GM19035 (cell line): ENCODE measurements at regions not wholly inside any gene's neighbourhood (a gene's known extent, or its start where the extent isn't known, plus 50 kb on each side); places are given as distances from the start of the nearest gene placed in this dataset.

Experiments
- ATAC-seq: cut with Tn5 transposase; IDR thresholded peaks from one replicate; pipeline ENCODE4 v1.9.1; 2021; ENCODE audit not compliant: unreplicated experiment

- no peak for ATAC-seq
Measured at GRCh38 chr13:69579351-69579750, 528.3 kb upstream of the ATXN8OS start.

DNA sequence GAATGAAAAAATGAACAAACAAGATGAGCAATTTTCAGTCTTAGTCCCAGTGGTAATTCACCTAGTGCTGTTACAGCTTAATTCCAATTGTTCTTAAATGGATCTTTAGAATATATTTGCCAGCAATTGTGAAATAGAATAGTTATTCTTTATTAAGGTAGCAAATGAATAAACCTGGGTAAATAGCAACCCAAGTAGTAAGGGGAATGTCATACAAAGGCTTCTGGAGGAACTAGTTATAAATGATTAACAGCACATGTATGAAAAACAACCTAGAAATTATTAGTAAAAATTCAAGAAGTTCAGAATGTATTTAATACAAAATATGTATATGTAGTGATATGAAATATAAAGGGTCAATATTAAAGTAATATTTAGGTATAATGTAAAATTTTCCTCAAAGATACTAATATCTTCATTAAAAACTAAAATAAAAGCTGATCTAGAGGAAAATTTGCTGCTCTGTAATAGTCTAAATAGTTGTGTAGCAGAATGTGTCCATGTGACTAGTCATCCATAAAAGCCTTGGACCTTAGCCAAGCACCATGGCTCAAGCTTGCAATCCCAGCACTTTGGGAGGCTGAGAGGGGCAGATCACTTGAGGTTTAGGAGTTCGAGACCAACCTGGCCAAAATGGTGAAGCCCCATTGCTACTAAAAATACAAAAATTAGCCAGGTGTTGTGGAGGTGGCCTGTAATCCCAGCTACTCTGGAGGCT lies 535.9 kb upstream of the ATXN8OS start:
- ATAC-seq = no peak

DNA sequence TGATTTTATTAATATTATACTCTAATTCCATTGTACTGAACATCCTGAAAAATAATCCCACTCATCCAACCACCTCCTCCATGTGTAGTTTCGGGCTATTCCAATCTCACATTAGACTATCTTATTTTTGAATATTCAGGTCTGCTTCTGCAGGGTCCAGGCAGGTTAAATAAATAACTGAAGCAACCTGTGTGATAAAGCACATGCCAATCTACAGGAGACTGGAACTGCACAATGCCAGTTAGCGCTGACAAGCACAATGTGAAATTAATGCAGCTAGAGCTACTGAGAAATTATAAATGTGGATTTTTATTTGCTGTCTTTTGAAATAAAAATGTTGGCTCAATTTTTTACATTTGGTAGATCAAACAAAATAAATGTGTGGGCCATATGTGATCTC lies 540.1 kb upstream of the ATXN8OS start:
- no peak for ATAC-seq

- no peak for ATAC-seq
Measured at GRCh38 chr13:69566104-69566716, 541.4 kb upstream of the ATXN8OS start.

DNA sequence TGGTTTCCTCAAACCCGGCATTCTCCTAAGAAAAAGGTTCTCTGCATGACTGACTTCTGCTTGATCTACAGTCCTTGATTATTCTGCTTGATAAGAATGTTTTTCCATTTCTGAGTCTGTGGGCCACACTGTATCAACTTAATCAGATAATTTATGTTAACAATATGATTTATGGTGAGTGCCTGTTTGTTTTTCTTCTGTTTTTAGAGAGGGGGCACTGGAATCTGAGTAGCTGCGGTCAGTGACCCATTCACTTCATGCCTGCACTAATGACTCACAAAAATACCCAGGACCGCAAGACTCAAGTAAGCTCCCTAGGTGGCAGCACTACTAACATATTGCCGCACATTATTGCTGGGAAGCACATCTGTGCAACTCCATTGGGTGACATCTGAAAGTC lies 542.3 kb upstream of the ATXN8OS start:
- peak; percentile 94 for ATAC-seq

- no peak for ATAC-seq
Measured at GRCh38 chr13:69556540-69557196, 551.0 kb upstream of the ATXN8OS start.

- no peak for ATAC-seq
Measured at GRCh38 chr13:69553976-69554375, 553.6 kb upstream of the ATXN8OS start.

DNA sequence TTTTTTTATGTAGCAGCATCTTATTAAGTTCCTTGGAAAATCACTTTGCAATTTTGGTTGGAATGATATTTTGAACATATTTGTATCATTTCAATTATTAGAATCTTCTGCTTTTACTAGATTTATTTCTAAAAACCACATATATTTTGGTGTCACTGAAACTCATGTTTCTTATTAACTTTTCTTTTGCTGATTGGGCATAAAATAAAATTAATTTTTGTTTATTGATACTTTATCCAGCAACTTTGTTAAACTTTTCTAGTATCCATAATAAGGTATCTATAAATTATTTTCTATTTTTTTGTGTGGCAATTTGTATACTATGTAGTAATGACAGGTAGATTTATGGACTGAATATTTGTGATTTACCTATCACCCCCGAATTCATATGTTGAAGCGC lies 556.4 kb upstream of the ATXN8OS start:
- no peak for ATAC-seq

DNA sequence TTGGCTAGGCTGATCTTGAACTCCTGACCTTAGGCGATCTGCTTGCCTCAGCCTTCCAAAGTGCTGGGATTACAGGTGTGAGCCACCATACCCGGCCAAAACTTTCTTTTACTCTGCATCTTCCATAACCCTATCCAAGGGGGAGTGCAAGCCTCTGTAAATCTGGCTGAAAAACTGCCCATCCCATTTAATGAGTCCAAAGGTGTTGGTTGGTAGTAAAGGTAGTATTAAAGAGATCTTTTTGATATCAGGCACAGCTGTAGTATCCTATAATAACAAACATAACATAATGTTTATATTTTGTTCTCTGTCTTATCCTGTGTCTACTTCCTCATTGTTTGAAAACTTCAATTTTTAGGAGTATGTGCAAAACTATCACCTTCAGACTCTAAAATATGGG lies 559.8 kb upstream of the ATXN8OS start:
- ATAC-seq = no peak

GRCh38 chr13:69545551-69545950 lies 562.1 kb upstream of the ATXN8OS start:
- ATAC-seq = no peak

- no peak for ATAC-seq
Measured at GRCh38 chr13:69524459-69525150, 583.0 kb upstream of the ATXN8OS start.

GRCh38 chr13:69496981-69497380 lies 610.6 kb upstream of the ATXN8OS start:
- no peak for ATAC-seq

GRCh38 chr13:69495096-69495495 lies 612.5 kb upstream of the ATXN8OS start:
- no peak for ATAC-seq

DNA sequence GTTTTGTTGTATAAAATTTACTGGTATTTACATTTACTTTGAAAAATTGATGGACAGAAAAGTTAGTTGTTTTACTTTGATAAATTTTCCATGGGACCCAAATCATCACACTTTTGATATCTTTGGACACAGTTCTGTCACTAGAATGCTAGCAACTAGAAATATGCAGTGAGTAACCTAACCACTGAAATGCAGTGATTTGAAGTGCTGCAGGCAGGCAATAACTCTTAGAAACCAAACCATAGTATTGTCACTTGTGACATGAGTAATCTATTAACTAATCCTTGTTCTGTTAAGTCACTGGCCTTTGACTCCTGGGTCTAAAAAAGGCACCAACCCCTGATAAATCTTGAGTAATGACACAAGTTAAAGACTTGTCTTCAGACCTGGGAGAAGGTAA lies 620.0 kb upstream of the ATXN8OS start:
- ATAC-seq = no peak

DNA sequence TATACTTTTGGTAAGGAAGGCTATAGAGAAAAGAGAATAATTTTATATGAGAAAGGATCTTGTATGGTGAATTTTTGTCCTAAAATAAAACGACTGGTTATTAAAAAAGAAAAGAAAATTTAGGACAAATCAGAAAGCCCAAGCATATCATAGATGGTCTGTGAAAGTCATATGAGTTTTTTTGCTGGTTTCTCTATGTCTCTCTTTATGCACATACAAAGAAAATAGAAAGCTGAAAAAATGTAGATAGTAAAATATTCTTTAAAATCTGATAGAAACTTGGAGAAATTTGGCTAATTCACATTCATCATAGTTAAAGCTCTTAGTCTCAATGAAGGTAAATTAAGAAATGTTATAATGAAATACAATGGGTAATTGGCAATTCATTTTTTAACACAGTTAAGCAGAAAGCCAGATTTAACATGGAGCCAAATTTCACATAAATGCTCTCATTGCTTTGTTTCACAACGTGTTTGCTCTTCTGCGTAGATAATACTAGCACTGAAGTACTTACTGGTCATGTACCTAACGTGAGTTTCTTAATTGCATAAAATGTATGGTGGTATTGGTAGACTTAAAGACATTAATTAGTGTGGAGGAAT lies 621.5 kb upstream of the ATXN8OS start:
- no peak for ATAC-seq

DNA sequence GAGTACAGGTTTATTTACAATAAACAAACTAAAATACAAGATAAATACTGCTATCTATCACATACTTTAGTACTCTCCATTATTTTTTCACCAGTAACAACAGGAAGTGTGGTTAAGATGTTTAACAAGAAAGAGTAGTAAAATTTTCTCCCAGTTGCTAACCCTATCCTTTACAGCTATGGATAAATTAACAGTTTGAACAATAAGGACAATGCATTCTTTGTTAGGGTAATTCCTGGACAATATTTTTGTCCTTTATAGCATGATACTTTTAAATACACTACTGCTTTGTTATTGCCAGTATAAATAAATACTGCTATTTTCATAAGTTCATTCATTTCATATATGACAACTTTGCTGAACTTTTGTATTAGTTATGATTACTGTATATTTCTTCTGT lies 630.2 kb upstream of the ATXN8OS start:
- no peak for ATAC-seq

DNA sequence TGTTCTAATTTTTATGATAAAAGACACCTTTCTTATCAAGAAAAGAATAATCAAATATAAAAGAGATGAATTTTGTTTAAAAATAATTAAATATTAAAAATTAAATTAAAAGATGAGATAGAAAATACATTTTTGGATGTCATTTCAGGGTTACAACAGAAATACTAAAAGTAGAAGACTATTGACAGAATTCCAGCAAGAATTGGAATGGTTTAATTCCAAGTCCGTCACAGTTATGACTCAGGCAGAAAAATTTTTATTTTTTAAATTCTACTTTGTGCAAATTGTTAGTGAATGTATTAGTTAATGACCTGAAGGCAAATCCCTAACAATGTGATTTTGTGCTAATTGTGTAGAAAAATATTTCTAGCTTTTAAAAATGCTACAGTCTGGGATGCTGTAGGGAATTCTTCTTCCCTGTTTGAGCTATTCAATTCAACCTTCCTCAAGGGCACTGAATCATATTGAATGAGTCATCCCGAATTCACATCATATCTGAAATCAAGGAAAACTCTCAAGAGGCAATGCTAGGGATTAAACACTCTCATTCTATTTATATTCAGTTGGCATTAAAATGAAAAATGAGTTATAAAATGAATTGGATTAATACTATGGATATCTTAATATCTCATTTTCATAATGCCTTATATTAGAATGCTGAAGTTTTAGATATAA lies 633.5 kb upstream of the ATXN8OS start:
- no peak for ATAC-seq

DNA sequence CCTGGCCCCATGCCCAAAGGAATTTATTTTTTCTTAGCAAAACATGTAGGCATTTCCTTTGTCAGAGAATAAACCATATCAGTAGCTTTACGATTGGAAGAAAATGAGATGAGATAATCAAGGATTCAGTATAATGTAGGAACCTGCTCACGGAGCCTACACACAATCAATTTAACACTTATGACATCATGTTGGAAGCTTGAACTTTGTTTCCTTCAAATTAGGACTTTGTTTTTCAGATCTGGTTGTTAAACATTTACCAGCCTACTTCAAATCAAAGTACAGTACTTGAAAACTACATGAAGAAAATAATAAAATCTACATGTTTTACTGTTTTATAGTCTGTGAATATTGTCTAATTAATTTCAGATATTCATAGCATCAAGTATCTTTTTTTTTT lies 639.0 kb upstream of the ATXN8OS start:
- no peak for ATAC-seq

DNA sequence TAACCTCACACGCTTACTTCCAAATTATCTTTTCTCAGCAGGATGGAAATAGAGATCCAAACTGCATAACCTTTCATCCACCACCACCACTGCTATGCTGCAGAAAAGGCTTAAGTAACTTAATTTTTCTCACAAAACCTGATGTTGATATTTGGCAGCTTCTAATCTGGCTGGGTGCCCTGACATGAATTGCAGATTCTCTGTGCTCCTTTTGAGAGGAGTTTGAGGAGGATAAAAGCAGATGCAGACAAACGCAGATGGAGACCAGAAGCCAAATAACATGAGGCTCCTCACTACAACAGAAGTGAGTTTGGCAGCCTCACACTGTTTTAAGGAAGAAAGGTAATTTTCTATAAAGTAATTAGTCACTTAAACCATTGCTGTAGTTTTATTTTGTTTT lies 646.2 kb upstream of the ATXN8OS start:
- no peak for ATAC-seq

GRCh38 chr13:69459346-69459745 lies 648.3 kb upstream of the ATXN8OS start:
- ATAC-seq = no peak

- ATAC-seq = no peak
Measured at GRCh38 chr13:69458013-69458412, 649.6 kb upstream of the ATXN8OS start.
